ENCODE measurements at regions not wholly inside any gene's neighbourhood (a gene's known extent, or its start where the extent isn't known, plus 50 kb on each side); places are given as distances from the start of the nearest gene placed in this dataset.

- no peak for TF ChIP-seq CTCF (IDR thresholded peaks at IDR 0.05)
- TF ChIP-seq POLR2AphosphoS5 (IDR thresholded peaks at IDR 0.05) = no peak
- TF ChIP-seq POLR2A (IDR thresholded peaks at IDR 0.05) = no peak
- TF ChIP-seq EP300 (IDR thresholded peaks at IDR 0.05) = no peak
These were observed 237.9 kb upstream of the DAAM1 start for GRCh38 chr14:58950555-58950954.
